Neural crest cell (in vitro differentiated cells): ENCODE measurements at regions not wholly inside any gene's neighbourhood (a gene's known extent, or its start where the extent isn't known, plus 50 kb on each side); places are given as distances from the start of the nearest gene placed in this dataset.

Experiments used
- DNase-seq: peaks from one replicate; pipeline ENCODE4 v3.0.0; 2021; ENCODE audit warnings: low read depth, mixed read lengths, low spot score
- H3K27ac Mint-ChIP-seq: one replicate; pipeline ENCODE4 v1.8.0; 2021; ENCODE audit warnings: mild to moderate bottlenecking, mixed read lengths; ENCODE audit not compliant: unreplicated experiment
- H3K27me3 Mint-ChIP-seq: 2 replicates; pipeline ENCODE4 v1.8.0; 2021; ENCODE audit warnings: low read depth, mild to moderate bottlenecking, mixed read lengths
- H3K36me3 Mint-ChIP-seq: 2 replicates; pipeline ENCODE4 v1.8.0; 2021; ENCODE audit warnings: low read depth, mild to moderate bottlenecking, mixed read lengths
- H3K4me1 Mint-ChIP-seq: 2 replicates; pipeline ENCODE4 v1.8.0; 2021; ENCODE audit warnings: mixed read lengths
- H3K4me3 Mint-ChIP-seq: one replicate; pipeline ENCODE4 v1.8.0; 2021; ENCODE audit warnings: mild to moderate bottlenecking, mixed read lengths
- H3K9me3 Mint-ChIP-seq: 2 replicates; pipeline ENCODE4 v1.8.0; 2021; ENCODE audit warnings: mixed read lengths
- CTCF ChIP-seq: fragments of 200-600 bp; sonication (generic); conservative IDR thresholded peaks from 2 replicates; pipeline ENCODE4 v1.5.0; 2021; ENCODE audit warnings: antibody characterized with exemption, mild to moderate bottlenecking

- no peak overlapping the region for H3K4me3 Mint-ChIP-seq
- H3K4me1 Mint-ChIP-seq = peaks cover 3% of the 10 kb centered on the region
- no peaks in the 10 kb centered on the region for H3K27me3 Mint-ChIP-seq
- H3K36me3 Mint-ChIP-seq = peaks cover 15% of the 10 kb centered on the region
- TF ChIP-seq CTCF = no peak
- H3K9me3 Mint-ChIP-seq = peaks cover 22% of the 10 kb centered on the region
- no peak for DNase-seq
- no peak overlapping the region for H3K27ac Mint-ChIP-seq
Measured at GRCh38 chr1:38344716-38345115, 298.1 kb upstream of the POU3F1 start.

- H3K36me3 Mint-ChIP-seq = peaks cover 4% of the 10 kb centered on the region
Measured at GRCh38 chr1:38341694-38342093, 295.1 kb upstream of the POU3F1 start.

GRCh38 chr1:38340409-38340808 is 293.8 kb upstream of the POU3F1 start:
- H3K4me3 Mint-ChIP-seq = no peak overlapping the region
- H3K9me3 Mint-ChIP-seq = peaks cover 7% of the 10 kb centered on the region
- no peak for DNase-seq
- H3K4me1 Mint-ChIP-seq = peaks cover 3% of the 10 kb centered on the region
- peaks cover 3% of the 10 kb centered on the region for H3K27me3 Mint-ChIP-seq
- no peak for TF ChIP-seq CTCF
- H3K36me3 Mint-ChIP-seq = peaks cover 4% of the 10 kb centered on the region
- H3K27ac Mint-ChIP-seq = no peak overlapping the region

More at GRCh38 chr1:38341694-38342093, 295.1 kb upstream of the POU3F1 start:
- H3K27ac Mint-ChIP-seq = no peak overlapping the region
- H3K9me3 Mint-ChIP-seq = peaks cover 14% of the 10 kb centered on the region
- no peak overlapping the region for H3K4me3 Mint-ChIP-seq
- no peak for DNase-seq
- TF ChIP-seq CTCF = no peak
- H3K4me1 Mint-ChIP-seq = peaks cover 3% of the 10 kb centered on the region
- H3K27me3 Mint-ChIP-seq = peaks cover 3% of the 10 kb centered on the region

GRCh38 chr1:38337711-38338110 is 291.1 kb upstream of the POU3F1 start:
- no peaks in the 10 kb centered on the region for H3K36me3 Mint-ChIP-seq
- DNase-seq = no peak
- H3K4me1 Mint-ChIP-seq = no peaks in the 10 kb centered on the region
- H3K27me3 Mint-ChIP-seq = peaks cover 3% of the 10 kb centered on the region
- no peak overlapping the region for H3K27ac Mint-ChIP-seq
- no peak overlapping the region for H3K4me3 Mint-ChIP-seq
- TF ChIP-seq CTCF = no peak
- H3K9me3 Mint-ChIP-seq = peaks cover 10% of the 10 kb centered on the region

- no peak for DNase-seq
- H3K4me3 Mint-ChIP-seq = no peak overlapping the region
- H3K36me3 Mint-ChIP-seq = no peaks in the 10 kb centered on the region
- no peaks in the 10 kb centered on the region for H3K4me1 Mint-ChIP-seq
- H3K27me3 Mint-ChIP-seq = peaks cover 3% of the 10 kb centered on the region
- H3K27ac Mint-ChIP-seq = no peak overlapping the region
- H3K9me3 Mint-ChIP-seq = peaks cover 10% of the 10 kb centered on the region
- no peak for TF ChIP-seq CTCF
Measured at GRCh38 chr1:38336961-38337360, 290.4 kb upstream of the POU3F1 start.
